NCI-H526 treated with DMSO at 0.1 percent for 48 hours (cell line): ENCODE measurements at regions not wholly inside any gene's neighbourhood (a gene's known extent, or its start where the extent isn't known, plus 50 kb on each side); places are given as distances from the start of the nearest gene placed in this dataset.

ENCODE experiments used
- DNase-seq: peaks from one replicate; lab custom pipeline; 2025; lab: John Stamatoyannopoulos, UW

DNA sequence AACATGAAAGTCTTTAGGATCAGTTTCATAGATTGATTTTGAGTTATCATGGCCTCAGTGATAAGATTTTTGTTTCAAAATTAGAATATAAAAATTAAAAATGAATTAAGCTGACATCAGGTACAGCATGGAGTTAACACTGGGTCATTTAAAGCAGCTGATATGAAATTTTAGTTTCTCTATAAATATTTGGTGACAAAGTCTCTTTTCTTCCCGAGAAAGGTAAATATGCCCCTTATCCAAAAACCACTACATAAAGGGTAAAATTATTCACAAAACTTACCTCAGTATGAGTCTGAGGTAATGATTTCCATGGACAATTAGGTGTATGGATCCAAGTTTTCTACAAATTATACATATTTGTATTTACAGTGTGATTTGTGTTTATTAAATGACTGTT is 121.5 kb upstream of the PJA2 start:
- DNase-seq, result no peak

DNA sequence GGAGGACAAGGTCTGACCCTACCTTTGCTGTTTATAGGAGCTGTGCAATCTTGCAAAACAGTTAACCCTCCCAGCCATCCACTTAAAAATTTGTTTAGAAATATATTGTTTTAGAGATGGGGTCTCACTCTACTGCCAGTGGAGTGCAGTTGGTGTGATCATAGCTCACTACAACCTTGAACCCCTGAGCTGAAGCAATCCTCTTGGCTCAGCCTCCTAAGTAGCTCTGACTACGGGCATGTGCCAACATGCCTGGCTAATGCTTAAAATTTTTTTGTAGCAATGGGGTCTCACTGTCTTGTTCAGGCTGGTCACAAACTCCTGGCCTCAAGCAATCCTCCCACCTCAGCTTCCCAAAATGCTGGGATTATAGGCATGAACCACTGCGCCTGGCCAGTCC is 120.2 kb upstream of the PJA2 start:
- DNase-seq, result no peak

DNA sequence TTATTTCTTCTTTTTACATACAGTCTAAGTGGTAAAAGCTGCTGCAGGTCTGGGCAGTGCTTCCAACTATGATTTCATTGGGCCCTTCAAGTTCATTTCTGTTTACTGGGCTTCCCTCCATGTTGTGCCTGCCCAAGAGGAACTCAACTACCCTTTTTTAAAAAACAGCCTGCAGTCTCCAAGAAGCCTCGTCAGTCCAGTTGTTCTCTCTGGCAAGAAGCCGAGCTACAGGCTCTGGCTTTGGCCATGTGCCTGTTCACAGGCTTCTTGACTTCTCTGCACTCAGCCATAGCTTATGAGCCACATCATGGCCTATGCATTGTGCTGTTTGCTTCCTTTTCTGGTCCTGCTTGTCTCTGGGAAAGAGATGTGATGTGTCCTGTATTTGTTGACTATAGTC is 119.7 kb upstream of the PJA2 start:
- DNase-seq, result no peak

DNA sequence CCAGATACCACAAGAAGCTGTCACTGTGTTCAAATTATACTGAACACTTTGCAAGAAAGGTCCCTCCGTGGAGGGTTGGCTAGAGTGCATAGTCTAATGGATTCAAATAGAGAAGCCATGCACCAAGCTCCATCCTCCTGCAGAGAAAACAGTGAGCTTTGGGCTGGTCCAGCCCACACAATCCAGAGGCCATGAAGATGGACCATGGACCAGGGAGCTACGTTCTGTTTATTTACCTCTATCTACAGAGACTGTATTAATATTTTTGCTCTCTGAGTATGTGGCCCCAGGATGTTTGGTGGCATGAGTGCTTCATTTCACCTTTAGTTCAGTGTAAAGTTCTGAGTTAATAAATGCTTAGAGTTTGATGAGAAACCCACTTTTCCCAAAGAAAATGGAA is 114.8 kb upstream of the PJA2 start:
- no peak for DNase-seq

DNA sequence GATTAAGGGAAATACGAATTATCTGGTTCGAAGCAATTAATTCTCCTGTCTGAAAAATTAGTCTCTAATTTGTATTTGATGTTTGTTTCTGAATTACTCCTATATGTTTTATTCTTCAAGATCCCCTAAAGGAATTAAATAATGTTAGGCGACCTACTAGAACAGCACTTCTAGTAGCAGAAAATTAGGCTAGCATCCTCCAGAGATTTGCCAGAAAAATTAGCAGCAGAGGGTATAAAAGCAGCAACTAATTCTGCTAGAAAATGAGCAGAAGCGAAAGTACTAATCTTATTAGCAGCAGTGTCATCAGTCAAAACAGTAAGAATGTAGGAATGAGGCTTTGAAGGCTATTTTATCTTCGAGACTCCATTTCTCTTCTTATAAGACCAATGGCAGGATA is 114.3 kb upstream of the PJA2 start:
- DNase-seq, result no peak

DNA sequence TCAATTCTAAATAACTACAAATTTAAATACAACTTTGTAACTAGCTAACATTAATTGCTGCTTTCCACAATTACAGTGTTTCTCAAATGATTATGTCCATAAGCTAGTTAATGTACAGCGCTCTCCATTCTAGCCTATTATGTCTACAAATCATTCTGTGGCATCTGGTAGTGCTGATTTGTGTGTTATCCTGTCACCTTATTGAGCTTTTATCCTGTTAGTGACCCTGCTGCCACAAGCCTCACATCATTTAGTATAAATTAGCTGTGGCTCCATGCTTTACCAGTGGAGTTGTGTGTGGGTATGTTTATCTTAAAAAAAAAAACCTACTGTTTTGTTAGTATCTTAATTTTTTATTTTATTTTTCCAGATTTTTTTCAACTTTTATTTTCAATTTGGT is 112.6 kb upstream of the PJA2 start:
- no peak for DNase-seq

DNA sequence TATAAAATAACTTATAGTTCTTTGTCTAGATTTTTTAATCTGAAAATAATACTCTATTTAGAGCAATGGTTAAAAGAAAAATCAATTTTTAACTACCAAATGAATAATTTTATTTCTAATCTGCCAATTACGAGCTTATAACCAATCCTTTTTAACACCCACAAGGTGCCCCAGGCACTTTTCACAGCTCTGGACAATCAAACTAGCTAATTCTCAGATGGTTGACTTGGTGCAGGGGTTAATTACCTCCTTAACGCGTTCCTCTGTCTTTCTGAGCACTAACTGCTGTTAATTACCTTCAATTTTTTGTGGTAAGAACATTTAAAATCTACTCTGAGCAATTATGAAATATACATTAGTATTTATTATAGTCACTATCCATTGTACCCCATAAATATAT is 109.6 kb upstream of the PJA2 start:
- DNase-seq, result no peak

DNA sequence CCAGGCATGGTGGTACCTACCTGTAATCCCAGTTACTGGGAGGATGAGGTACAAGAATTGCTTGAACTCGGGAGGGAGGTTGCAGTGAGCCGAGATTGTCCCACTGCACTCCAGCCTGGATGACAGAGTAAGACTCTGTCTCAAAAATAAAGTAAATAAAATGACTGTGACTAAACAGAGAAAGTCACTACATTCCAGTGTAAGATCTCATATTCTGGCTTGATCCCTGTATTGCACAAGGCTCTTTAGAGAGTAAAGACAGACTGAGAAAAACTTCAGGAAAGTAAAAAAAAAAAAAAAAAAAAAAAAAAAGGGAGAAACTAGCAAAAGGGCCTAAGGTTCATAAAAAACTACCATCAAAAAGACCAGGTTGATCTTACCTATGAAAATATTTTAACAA is 106.6 kb upstream of the PJA2 start:
- DNase-seq, result no peak

DNA sequence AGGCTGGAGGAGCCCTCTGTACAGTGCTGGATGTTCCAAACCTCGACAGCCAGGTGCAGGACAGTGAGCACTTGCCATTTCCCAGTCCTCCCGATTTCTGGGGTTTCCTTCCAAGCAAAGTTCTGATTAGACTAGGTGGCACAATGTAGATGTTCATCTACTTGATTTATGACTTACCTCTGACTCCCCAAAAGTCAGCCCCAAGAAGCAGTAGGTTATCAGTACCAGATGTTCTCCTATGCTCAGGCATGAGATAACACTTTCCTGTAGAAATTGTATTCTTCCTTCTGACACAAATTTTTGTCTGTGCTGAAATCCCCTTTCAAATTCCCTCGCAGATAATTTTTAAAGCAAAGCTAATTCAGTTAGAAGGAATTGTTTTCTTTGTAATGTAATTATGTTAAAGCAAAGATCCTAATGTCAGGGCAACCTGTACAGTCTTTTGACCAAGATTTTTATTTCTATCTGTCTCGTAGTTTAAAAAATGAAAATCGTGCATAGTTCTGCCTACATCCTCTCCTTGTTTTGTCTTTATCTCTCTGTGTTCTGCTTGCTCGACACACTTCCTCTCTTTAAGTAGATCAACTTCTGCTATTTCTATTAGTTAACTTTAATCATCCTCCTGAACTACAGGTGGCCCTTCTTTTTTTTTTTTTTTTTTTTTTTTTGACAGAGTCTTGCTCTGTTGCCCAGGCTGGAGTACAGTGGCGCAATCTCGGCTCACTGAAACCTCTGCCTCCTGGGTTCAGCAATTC is 102.4 kb upstream of the PJA2 start:
- DNase-seq, result no peak

DNA sequence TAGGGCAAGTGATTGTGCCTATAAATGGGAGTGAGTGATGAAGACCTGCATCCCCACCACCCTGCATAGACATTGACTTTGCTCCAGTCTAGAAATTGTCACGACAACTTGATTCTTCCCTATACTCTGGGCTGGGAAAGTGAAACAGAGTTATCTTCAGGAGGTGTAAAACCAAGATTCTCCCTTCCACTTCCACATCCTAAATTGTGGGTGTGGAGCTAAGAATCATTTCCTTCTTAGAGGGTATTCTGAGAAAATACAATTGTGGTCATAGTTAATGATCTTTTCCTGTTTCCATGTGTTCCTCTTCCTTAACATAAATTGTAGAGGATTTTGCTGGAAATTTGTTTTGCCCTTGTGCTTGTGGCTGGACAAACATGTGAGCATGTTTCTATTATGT is 96.8 kb upstream of the PJA2 start:
- no peak for DNase-seq

DNA sequence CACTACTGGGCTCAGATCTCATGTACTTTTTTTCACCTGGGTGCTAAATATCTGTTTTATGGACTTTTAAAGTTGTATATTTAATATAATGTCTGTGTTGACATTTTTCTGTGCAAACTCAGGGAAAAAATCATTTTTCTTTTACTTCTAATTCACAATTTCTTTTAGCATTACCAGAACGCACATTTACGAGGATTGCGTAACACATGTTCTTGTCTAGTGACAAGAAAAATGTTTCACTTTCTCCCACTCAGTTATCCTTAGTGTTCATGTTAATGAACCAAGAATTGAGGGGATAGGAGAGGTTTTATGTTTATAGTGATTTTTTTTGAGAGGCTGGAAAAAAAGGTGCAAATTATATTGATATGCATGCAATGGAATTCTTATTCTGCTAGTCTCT is 86.3 kb upstream of the PJA2 start:
- no peak for DNase-seq

DNA sequence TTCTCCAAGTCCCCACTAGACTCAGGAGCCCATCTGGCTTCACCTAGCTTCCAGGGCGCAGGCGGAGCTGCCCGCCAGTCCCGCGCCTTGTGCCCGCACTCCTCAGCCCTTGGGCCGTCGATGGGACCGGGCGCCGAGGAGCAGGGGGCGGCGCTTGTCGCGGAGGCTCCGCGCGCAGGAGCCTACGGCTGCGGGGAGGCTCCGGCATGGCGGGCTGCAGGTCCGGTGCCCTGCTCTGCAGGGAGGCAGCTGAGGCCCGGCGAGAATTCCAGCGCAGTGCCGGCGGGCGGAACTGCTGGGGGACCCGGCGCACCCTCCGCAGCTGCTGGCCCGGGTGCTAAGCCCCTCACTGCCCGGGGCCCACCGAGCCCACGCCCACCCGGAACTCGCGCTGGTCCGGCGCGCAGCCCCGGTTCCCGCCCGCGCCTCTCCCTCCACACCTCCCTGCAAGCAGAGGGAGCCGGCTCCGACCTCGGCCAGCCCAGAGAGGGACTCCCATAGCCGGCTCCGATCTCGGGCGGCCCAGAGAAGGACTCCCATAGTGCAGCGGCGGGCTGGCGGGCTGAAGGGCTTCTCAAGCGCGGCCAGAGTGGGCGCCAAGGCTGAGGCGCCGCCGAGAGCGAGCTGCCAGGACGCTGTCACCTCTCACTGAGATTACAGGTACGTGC is 78.1 kb upstream of the PJA2 start:
- no peak for DNase-seq

DNA sequence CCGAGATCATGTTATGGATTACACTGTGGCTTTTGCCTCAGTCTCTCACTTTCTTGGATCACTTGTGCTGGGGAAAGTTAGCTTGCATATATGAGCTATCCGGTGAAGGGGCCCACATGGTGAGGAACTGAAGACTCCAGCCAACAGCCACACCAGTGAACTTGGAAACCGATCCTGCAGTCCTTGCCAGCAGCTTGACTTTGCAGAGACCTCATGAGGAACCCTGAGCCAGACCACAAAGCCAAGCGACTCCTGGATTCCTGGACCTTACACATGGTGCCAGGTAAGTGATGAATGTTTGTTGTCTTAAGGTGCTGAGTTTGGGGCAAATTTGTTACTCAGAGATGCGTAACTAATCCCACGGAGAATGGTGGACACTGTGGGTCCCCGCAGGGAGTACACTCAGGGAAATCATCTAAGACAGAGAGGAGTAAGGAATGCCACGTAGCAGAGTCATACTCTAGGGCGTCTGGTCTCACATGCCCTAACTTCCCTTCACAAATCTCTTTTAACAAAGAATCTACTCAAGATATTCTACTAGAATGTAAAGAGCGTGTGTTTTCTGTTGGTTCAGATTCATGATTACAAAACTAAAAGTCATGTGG is 76.5 kb upstream of the PJA2 start:
- DNase-seq, result no peak

DNA sequence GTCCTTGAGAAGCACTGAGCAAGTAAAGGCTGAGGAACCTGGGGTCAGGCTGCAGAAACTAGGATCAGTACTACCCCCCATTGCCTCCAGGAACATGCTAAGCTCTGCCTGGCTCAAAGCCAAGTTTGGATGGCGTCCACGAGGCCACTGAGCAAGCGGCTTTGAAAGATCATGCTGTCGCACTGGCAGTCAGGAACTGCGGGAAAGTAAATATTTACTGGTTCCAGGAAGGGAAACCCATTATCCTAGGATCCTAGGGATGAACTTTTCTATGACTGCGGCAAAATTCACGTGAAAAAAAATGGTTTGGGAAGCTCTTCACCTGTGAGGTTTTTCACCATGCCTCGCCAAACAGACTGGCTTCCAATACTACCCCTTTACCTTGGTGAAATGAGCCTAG is 75.3 kb upstream of the PJA2 start:
- no peak for DNase-seq

DNA sequence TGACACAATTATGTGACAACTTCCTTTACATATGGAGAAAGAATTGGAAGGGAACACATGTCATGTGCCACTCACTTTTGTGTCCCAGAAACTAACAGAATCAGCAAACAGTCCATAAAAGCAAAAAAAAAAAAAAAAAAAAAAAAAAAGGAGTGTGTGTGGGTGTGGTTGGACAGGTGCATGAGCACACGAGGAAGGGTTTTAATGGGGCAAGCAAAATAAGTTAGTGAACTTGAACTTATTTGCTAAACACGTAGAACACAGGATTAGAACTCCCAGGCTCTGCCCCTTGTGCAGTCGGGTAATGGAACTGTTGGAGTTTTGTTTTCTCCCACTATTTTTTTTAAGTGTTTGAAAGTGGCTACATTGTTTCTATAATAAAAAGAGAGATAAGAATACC is 74.8 kb upstream of the PJA2 start:
- DNase-seq, result no peak

DNA sequence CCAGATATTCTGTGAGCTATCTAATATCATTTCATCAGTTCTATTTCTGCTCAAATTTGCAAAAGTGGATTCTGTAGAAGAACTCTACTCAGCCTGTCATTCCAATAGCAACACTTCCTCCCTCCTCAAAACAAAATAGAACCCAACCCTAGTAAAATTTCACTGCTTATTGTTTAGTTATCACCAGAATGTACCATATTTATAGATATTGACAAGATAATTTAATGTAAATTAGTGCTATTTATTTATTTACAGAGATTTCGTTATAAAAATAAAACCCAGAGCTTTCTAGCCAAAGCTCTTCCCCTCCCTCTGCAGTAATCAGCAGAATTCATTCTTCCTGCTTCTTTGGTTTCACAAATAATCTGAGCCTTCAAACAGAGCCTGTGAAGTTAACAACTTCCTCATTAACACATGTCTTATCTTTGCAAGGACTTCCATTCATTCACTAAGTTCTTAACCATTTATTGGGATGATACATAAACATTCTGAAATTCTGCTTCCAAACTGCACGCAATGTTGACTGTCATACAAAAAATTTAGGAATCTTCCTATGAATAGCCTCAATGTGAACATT is 73.7 kb upstream of the PJA2 start:
- DNase-seq, result no peak

DNA sequence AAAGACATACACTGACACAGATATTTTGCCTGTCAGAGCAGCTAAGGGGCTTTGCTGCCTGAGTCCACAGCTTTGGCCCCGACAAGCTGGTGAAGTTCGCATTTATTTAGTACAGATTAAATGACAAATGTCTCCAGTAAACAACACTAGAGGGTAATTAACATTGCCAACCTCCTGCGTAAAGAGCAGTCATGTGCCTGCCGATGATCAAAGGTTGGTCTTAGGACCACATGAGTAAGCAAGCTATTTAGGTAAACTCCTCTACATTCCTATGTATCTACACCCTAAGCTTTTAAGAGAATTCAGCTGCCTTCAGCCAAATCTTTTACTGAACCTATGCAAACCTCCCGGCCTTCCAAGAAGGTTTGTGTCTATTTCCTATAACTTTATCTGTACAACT is 73.0 kb upstream of the PJA2 start:
- DNase-seq, result no peak

DNA sequence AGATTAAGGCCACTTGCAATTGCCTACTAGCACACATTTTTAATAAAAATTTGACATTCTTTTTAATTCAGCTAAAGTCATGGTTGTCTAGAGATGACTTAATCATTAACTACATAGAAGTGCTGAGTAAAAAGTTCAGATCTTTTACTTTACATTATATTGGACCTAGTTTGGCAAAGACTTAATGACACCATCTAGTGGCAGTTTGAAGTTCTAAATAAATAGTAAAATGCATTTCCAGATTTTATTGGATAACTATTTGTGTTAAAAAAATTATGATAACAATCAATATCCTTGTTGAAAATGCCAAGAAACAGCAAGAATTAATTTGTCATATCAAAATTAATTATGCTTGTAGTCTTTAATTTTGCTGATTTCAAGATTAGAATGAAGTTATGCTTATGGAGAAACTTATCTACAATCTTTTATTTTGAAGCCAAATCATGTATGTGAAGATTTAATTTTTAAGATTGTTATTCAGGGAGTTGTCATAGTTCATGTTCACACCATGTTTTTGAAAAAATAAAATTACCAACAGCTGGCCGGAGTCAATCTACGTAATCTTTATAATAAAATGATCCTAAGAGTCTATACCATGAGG is 69.6 kb upstream of the PJA2 start:
- no peak for DNase-seq

DNA sequence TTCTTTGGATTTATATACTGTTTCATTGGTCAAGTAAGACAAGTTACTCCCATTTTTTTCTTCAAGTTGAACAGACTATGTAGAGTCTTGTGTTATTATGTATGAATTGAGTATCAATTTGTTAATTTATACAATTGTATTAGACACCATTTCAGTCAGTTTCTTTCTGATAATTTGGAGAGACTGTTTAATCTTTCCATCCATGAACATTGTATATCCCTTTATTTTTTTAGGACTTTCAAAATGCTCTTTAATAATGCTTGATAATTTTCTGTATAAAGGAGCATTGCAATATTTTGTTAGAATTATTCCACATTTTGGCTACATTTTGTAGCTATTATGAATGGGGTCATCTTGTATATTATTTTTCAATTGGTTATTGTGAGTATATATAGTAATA is 69.1 kb upstream of the PJA2 start:
- no peak for DNase-seq

DNA sequence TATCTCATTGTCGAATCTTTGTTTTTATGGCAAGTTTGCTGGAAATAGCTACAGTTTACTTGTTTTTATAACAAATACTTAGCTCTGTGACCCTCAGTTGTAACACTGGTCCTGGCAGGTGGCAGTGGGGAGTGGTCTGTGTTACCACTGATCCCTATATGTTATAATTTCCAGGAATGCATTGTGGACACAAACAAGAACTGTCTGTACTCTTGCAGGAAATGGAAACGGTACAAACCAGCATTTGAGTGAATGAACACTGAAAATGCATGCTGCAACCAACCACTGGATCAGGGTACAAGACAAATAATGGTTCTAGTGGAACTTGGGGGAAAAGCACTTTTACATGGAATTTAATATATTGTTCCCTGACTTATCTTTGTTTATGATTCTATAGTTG is 66.5 kb upstream of the PJA2 start:
- no peak for DNase-seq

DNA sequence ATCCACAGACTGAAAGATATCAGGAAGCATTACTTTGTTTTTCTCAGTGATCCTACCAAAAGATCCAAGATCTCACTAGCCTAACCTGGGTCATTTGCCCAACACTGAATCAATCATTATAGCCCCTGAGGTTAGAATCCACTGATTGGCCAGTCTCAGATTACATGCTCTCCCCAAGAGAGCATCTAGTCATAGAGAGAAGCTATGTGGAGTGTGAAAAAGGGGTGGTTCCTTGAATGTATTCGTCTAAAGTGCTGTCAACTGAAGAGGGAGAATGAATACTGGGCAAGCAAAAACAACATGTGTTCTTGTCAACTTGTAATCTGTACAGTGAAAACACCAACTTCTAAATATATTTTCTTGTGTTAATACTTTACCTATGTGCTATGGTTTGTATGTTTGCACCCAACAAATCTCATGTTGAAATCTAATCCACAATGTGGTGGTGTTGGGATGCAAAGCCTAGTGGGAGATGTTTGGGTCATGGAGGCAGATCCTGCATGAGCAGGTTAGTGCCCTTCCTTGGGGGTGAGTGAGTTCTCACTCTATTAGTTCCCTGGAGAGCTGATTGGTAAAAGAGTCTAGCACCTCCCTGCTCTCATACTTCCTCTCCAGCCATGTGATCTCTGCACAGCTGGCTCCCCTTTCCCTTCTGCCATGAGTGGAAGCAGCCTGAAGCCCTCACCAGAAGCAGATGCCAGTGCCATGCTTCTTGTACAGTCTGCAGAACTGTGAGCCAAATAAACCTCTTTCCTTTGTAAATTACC is 60.3 kb upstream of the PJA2 start:
- DNase-seq, result no peak

DNA sequence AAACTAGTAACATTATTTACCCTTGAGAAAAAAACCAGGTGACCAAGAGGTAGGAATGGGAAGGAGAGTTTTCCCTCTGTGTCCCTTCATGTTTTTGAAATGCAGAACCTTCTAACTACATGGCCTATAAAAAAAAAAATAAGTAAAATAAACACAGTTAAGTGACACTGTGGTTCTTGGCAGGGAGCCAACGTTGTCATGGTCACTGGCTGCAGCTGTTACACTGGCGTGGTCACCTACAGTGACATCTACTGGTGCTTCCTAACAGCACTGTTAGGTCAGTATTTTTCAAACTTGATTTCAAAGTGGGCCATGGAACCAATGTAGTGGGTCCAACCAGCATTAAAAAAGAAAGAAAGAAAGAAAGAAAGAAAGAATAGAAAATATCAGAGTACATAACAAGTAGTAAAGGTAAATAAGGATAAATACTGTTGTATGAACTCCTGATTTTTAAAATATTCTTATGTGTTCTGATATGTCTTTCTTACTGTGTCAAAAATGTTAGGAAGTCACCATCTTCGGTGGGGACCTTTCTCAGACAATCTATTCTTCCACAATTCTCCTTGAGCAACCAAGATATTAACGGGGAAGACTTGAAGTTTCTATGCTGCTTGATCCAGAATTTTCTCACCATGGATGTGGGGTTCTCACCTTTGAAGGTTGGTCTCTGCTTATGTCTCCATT is 59.1 kb upstream of the PJA2 start:
- peak; percentile 53 for DNase-seq
